Body of pancreas (tissue), 4 donors: ENCODE measurements at regions not wholly inside any gene's neighbourhood (a gene's known extent, or its start where the extent isn't known, plus 50 kb on each side); places are given as distances from the start of the nearest gene placed in this dataset.

ENCODE experiments used
- ATAC-seq: fragments of 150-250 bp; one replicate; pipeline ENCODE4 v1.9.1; 2016
- DNase-seq, 4 donors: peaks; one replicate each; pipeline ENCODE4 v3.0.0-alpha.2; 2019
- H3K27ac ChIP-seq, 4 donors: fragments of 200-600 bp; sonication (generic); 1 replicate in 3 of 4; 2 replicates in 1 of 4; pipeline versions ENCODE4 v1.5.1 to v1.6.1; 2016 to 2019; ENCODE audit warnings: mild to moderate bottlenecking in 1 of 4, mixed read lengths in 1 of 4, moderate library complexity in 1 of 4
- H3K27me3 ChIP-seq, 2 donors: fragments of 200-600 bp; sonication (generic); one replicate each; pipeline ENCODE4 v1.6.0; 2016; ENCODE audit warnings: mild to moderate bottlenecking in 1 of 2
- H3K36me3 ChIP-seq, 2 donors: fragments of 200-600 bp; sonication (generic); replicated peaks in 1 of 2; 2 replicates each; pipeline ENCODE4 v1.5.1; 2016; ENCODE audit warnings: low read depth in 2 of 2; ENCODE audit not compliant: insufficient read depth in 1 of 2
- H3K4me1 ChIP-seq: fragments of 200-600 bp; sonication (generic); one replicate; pipeline ENCODE4 v1.6.0; 2016
- H3K4me3 ChIP-seq, 2 donors: fragments of 200-600 bp; sonication (generic); 1 replicate in 1 of 2; 2 replicates in 1 of 2; pipeline ENCODE4 v1.5.1; 2016 to 2019
- H3K9me3 ChIP-seq, 3 donors: fragments of 200-600 bp; sonication (generic); 1 replicate in 2 of 3; 2 replicates in 1 of 3; pipeline ENCODE4 v1.5.1; 2016
- CTCF ChIP-seq, 7 experiments: fragments of 450-650 bp in 4 of 7; fragments of 200-600 bp in 3 of 7; sonication (generic) in 3 of 7; IDR thresholded peaks; one replicate each; pipeline ENCODE4 v1.5.1; 2016 to 2019; ENCODE audit warnings: antibody characterized with exemption in 7 of 7
- POLR2A ChIP-seq, 3 donors: fragments of 450-650 bp; IDR thresholded peaks; one replicate each; pipeline ENCODE4 v1.6.1; 2016; ENCODE audit warnings: antibody characterized with exemption in 3 of 3, mild to moderate bottlenecking in 2 of 3
- WGBS, 2 donors: methylation state at CpG; one replicate each; pipeline ENCODE4 v1.1.5; 2017; 5-methylcytosine and 5-hydroxymethylcytosine counted together
- intact Hi-C: fragments of 100-400 bp; cut with DNase I; formaldehyde crosslinking; loops from one replicate; pipeline ENCODE4 v1.15.1; 2023

- Histone ChIP-seq H3K27me3 (no peaks in the 10 kb centered on the region), H3K4me3 (no peak overlapping the region), H3K9me3 (no peaks in the 10 kb centered on the region), H3K36me3 (no peaks in the 10 kb centered on the region), H3K27ac (no peak overlapping the region), H3K4me1 (no peaks in the 10 kb centered on the region)
- intact Hi-C loops: no loop called here
- 61 to 77% methylated on average over 4 of the region's 4 CpGs for WGBS, 2 donors
- no peak for DNase-seq
- no peak for TF ChIP-seq CTCF (IDR thresholded peaks at IDR 0.05)
- no peak for TF ChIP-seq POLR2A (IDR thresholded peaks at IDR 0.05)
- no peak for ATAC-seq
Observed at GRCh38 chr17:33487187-33487879, 194.2 kb upstream of the ASIC2 start.

GRCh38 chr17:33491871-33492481, 198.9 kb upstream of the ASIC2 start:
- H3K36me3 ChIP-seq: no peaks in the 10 kb centered on the region
- no peak overlapping the region for H3K4me3 ChIP-seq
- H3K9me3 ChIP-seq: no peaks in the 10 kb centered on the region
- TF ChIP-seq CTCF (IDR thresholded peaks at IDR 0.05): no peak
- TF ChIP-seq POLR2A (IDR thresholded peaks at IDR 0.05): no peak
- DNase-seq (no peak), ATAC-seq (no peak)
- intact Hi-C loops: no loop called here
- no peaks in the 10 kb centered on the region for H3K4me1 ChIP-seq
- no peak overlapping the region for H3K27ac ChIP-seq
- 69 to 78% methylated on average over 9 of the region's 9 CpGs for WGBS, 2 donors
- H3K27me3 ChIP-seq: no peaks in the 10 kb centered on the region

- intact Hi-C loops: no loop called here
- no peak for DNase-seq
- ATAC-seq: no peak
- Histone ChIP-seq H3K36me3 (no peaks in the 10 kb centered on the region), H3K9me3 (no peaks in the 10 kb centered on the region), H3K4me3 (no peak overlapping the region), H3K4me1 (no peaks in the 10 kb centered on the region), H3K27ac (no peak overlapping the region), H3K27me3 (no peaks in the 10 kb centered on the region)
- 49 to 55% methylated on average over 3 of the region's 3 CpGs for WGBS, 2 donors
- TF ChIP-seq CTCF (IDR thresholded peaks at IDR 0.05): no peak
- TF ChIP-seq POLR2A (IDR thresholded peaks at IDR 0.05): no peak
Observed at GRCh38 chr17:33492731-33493265, 199.7 kb upstream of the ASIC2 start.

GRCh38 chr17:33493566-33493965, 200.5 kb upstream of the ASIC2 start:
- ATAC-seq (no peak), DNase-seq (no peak)
- H3K9me3 ChIP-seq: no peaks in the 10 kb centered on the region
- no peak for TF ChIP-seq CTCF (IDR thresholded peaks at IDR 0.05)
- no peak for TF ChIP-seq POLR2A (IDR thresholded peaks at IDR 0.05)
- H3K36me3 ChIP-seq: no peaks in the 10 kb centered on the region
- no peaks in the 10 kb centered on the region for H3K27me3 ChIP-seq
- H3K4me3 ChIP-seq: no peak overlapping the region
- no peak overlapping the region for H3K27ac ChIP-seq
- WGBS, 2 donors: 54 to 57% methylated on average over 5 of the region's 5 CpGs
- H3K4me1 ChIP-seq: no peaks in the 10 kb centered on the region
- intact Hi-C loops: no loop called here
